ENCODE measurements at regions not wholly inside any gene's neighbourhood (a gene's known extent, or its start where the extent isn't known, plus 50 kb on each side); places are given as distances from the start of the nearest gene placed in this dataset.

DNA sequence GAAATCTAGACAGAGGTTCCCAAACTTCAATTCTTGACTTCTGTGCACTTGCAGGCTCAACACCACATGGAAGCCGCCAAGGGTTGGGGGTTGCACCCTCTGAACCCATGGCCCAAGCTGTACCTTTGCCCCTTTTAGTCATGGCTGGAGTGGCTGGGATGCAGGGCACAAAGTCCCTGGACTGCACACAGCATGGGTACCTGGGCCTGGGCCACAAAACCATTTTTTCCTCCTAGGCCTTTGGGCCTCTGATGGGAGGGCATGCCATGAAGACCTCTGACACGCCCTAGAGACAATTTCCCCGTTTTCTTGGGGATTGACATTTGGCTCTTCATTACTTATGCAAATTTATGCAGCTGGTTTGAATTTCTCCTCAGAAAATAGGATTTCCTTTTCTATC is 342.0 kb downstream of the TPBG start:
- no peak for TF ChIP-seq POLR2A (IDR thresholded peaks at IDR 0.05)
- TF ChIP-seq CTCF (IDR thresholded peaks at IDR 0.05): no peak
- no peak for TF ChIP-seq EP300 (IDR thresholded peaks at IDR 0.05)
